Panc1 (cell line): ENCODE measurements at regions not wholly inside any gene's neighbourhood (a gene's known extent, or its start where the extent isn't known, plus 50 kb on each side); places are given as distances from the start of the nearest gene placed in this dataset.
"Not testable (repeated sequence)": the region's sequence is repeated elsewhere in the genome, so short reads cannot be mapped to it uniquely, and the experiment has no call there.

Experiments used
- ATAC-seq: fragments of 200-7000 bp; cut with Tn5 transposase; 2 replicates; pipeline ENCODE4 v1.9.1; 2020; ENCODE audit warnings: mild to moderate bottlenecking, moderate library complexity
- BruUV-seq: library from RNA; stranded (reverse); fragments of 400-500 nt; replicated peaks from 2 replicates; lab custom pipeline; 2021; lab: Mats Ljungman, UMichigan
- CTCF ChIA-PET: fragments of 300-600 bp; sonication (Branson Sonifier 250); formaldehyde crosslinking; loops from one replicate; lab custom pipeline; 2022; ENCODE audit warnings: antibody characterized with exemption; lab: Charles Lee
- POLR2A ChIA-PET: fragments of 300-600 bp; sonication (Branson Sonifier 250); formaldehyde crosslinking; loops from one replicate; lab custom pipeline; 2022; ENCODE audit warnings: antibody characterized with exemption; lab: Charles Lee
- DNase-seq: peaks from one replicate; pipeline ENCODE4 v3.0.0-alpha.2; 2010; ENCODE audit warnings: low read depth, low spot score
- H3K27ac ChIP-seq: 2 replicates; pipeline ENCODE4 v1.5.1; 2011; ENCODE audit warnings: mild to moderate bottlenecking, low read length, inconsistent platforms
- H3K27me3 ChIP-seq: fragments of 200-500 bp; sonication (Bioruptor generic); 2 replicates; pipeline ENCODE4 v1.6.0; 2014; ENCODE audit warnings: low read length, inconsistent platforms; ENCODE audit not compliant: control insufficient read depth, insufficient read depth
- H3K36me3 ChIP-seq: fragments of 200-500 bp; sonication (Bioruptor generic); 2 replicates; pipeline ENCODE4 v1.5.1; 2014; ENCODE audit warnings: inconsistent platforms, mild to moderate bottlenecking, low read length, moderate library complexity; ENCODE audit not compliant: control insufficient read depth, insufficient read depth
- H3K4me1 ChIP-seq: 2 replicates; pipeline ENCODE4 v1.5.1; 2011; ENCODE audit warnings: inconsistent platforms, mild to moderate bottlenecking, low read length, moderate library complexity; ENCODE audit not compliant: control insufficient read depth, insufficient read depth
- H3K4me3 ChIP-seq, 2 experiments: 2 replicates each; pipeline ENCODE4 v1.5.1; 2011 to 2012; ENCODE audit warnings: low read depth in 2 of 2, low read length in 2 of 2, mild to moderate bottlenecking in 2 of 2, inconsistent platforms in 1 of 2, moderate library complexity in 1 of 2
- H3K9me3 ChIP-seq: fragments of 200-500 bp; sonication (Bioruptor generic); 2 replicates; pipeline ENCODE4 v1.5.1; 2014; ENCODE audit warnings: low read depth, mild to moderate bottlenecking, inconsistent platforms, low read length, moderate library complexity; ENCODE audit not compliant: control insufficient read depth, insufficient read depth
- CTCF ChIP-seq: fragments of 450-650 bp; IDR thresholded peaks from 2 replicates; pipeline ENCODE4 v1.5.1; 2017; ENCODE audit warnings: mild to moderate bottlenecking
- POLR2AphosphoS5 ChIP-seq: IDR thresholded peaks from 2 replicates; pipeline ENCODE4 v1.6.1; 2012; ENCODE audit warnings: mild to moderate bottlenecking, low read depth, low read length, moderate library complexity
- REST ChIP-seq, 2 experiments: IDR thresholded peaks; 2 replicates each; pipeline ENCODE4 v1.6.1; 2011 to 2012; ENCODE audit warnings: low read depth in 2 of 2, control low read depth in 1 of 2, low read length in 1 of 2, mild to moderate bottlenecking in 1 of 2, moderate library complexity in 1 of 2; ENCODE audit not compliant: insufficient read depth in 1 of 2
- SIN3A ChIP-seq: IDR thresholded peaks from 2 replicates; pipeline ENCODE4 v1.6.1; 2012; ENCODE audit warnings: low read depth, mild to moderate bottlenecking, low read length, moderate library complexity, borderline replicate concordance; ENCODE audit not compliant: insufficient read depth
- TCF7L2 ChIP-seq: IDR thresholded peaks from 2 replicates; pipeline ENCODE4 v1.6.1; 2011; ENCODE audit warnings: mild to moderate bottlenecking, low read depth, low read length, inconsistent platforms
- in situ Hi-C: cut with HindIII; loops from 2 replicates; pipeline ENCODE4 v1.10.0; 2016; ENCODE audit warnings: low sequenced_read_pairs, low pct_unique_long_range_greater_than_20kb
- intact Hi-C: fragments of 100-400 bp; cut with micrococcal nuclease; formaldehyde crosslinking; loops from one replicate; pipeline ENCODE4 v1.10.0; 2022; ENCODE audit not compliant: unreplicated experiment

- no peaks in the 10 kb centered on the region for H3K4me1 ChIP-seq
These were observed 161.2 kb upstream of the WDFY3 start for GRCh38 chr4:85127653-85128052.

GRCh38 chr4:85128246-85129204 lies 162.0 kb upstream of the WDFY3 start:
- TF ChIP-seq REST (IDR thresholded peaks at IDR 0.05; ENCODE audit: insufficient read depth in 1 of 2, low read depth in 2 of 2, low read length in 1 of 2): no peak
- TF ChIP-seq TCF7L2: no peak
- TF ChIP-seq SIN3A: no peak
- no peak for TF ChIP-seq CTCF
- TF ChIP-seq POLR2AphosphoS5: no peak
- Histone ChIP-seq H3K4me1 (no peaks in the 10 kb centered on the region), H3K4me3 (no peak overlapping the region), H3K27me3 (no peaks in the 10 kb centered on the region), H3K36me3 (no peaks in the 10 kb centered on the region), H3K27ac (no peak overlapping the region), H3K9me3 (no peaks in the 10 kb centered on the region)
- ChIA-PET POLR2A (no interaction called here), CTCF (no interaction called here)
- BruUV-seq: no TSS peak
- no peak for DNase-seq
- no peak for ATAC-seq
- intact Hi-C loops: no loop called here
- in situ Hi-C loops: no loop called here

More at GRCh38 chr4:85127653-85128052, 161.2 kb upstream of the WDFY3 start:
- no peak for DNase-seq
- no peak for TF ChIP-seq TCF7L2
- TF ChIP-seq CTCF: peak; percentile 78
- Histone ChIP-seq H3K27ac (no peak overlapping the region), H3K27me3 (no peaks in the 10 kb centered on the region), H3K36me3 (no peaks in the 10 kb centered on the region), H3K9me3 (no peaks in the 10 kb centered on the region), H3K4me3 (no peak overlapping the region)
- intact Hi-C loops (no loop called here), in situ Hi-C loops (no loop called here)
- CTCF ChIA-PET: no interaction called here
- ATAC-seq: peak; percentile 89
- POLR2A ChIA-PET: interaction anchor here (0.6 kb wide), 1 partner anchor 669 kb away, joined by 3 read pairs; no protein-coding TSS in a partner anchor
- BruUV-seq: no TSS peak

GRCh38 chr4:85129354-85130125 lies 163.1 kb upstream of the WDFY3 start:
- H3K27me3 ChIP-seq, H3K4me3 ChIP-seq, in situ Hi-C loops, H3K27ac ChIP-seq, ATAC-seq, DNase-seq, H3K9me3 ChIP-seq, H3K4me1 ChIP-seq, intact Hi-C loops, CTCF ChIA-PET, BruUV-seq, H3K36me3 ChIP-seq: not testable (repeated sequence)
- POLR2A ChIA-PET: interaction anchor here (0.5 kb wide), 1 partner anchor 16 kb away, joined by 5 read pairs; no protein-coding TSS in a partner anchor
